Neural cell (in vitro differentiated cells): ENCODE measurements at regions not wholly inside any gene's neighbourhood (a gene's known extent, or its start where the extent isn't known, plus 50 kb on each side); places are given as distances from the start of the nearest gene placed in this dataset.

Experiments
- H2AFZ ChIP-seq: fragments of 200-600, 300-800 bp; sonication (generic), shearing (Covaris generic); 2 replicates; pipeline ENCODE4 v1.6.0; 2014; ENCODE audit warnings: low read depth, mild to moderate bottlenecking, antibody characterized with exemption, low read length, moderate library complexity
- H3F3A ChIP-seq: fragments of 200-600 bp; shearing (Covaris generic); 2 replicates; pipeline ENCODE4 v1.6.1; 2016; ENCODE audit warnings: mild to moderate bottlenecking, moderate library complexity, mixed read lengths, antibody characterized with exemption, low read length; ENCODE audit not compliant: insufficient read depth, poor library complexity, severe bottlenecking
- H3K27ac ChIP-seq: fragments of 200-600, 300-800 bp; sonication (generic), shearing (Covaris generic); 2 replicates; pipeline ENCODE4 v1.5.1; 2014; ENCODE audit warnings: mild to moderate bottlenecking, low read length, moderate library complexity
- H3K27me3 ChIP-seq: fragments of 300-800, 200-600 bp; sonication (generic), shearing (Covaris generic); 2 replicates; pipeline ENCODE4 v1.6.0; 2014; ENCODE audit warnings: mild to moderate bottlenecking, low read depth, low read length, moderate library complexity; ENCODE audit not compliant: insufficient read depth
- H3K36me3 ChIP-seq: fragments of 300-800, 200-600 bp; sonication (generic), shearing (Covaris generic); 2 replicates; pipeline ENCODE4 v1.5.1; 2014; ENCODE audit warnings: mild to moderate bottlenecking, antibody characterized with exemption, low read length, moderate library complexity; ENCODE audit not compliant: insufficient read depth
- H3K4me2 ChIP-seq: fragments of 300-800, 200-600 bp; sonication (generic), shearing (Covaris generic); 2 replicates; pipeline ENCODE4 v1.6.0; 2014; ENCODE audit warnings: mild to moderate bottlenecking, low read length
- H3K4me3 ChIP-seq: fragments of 300-800, 200-600 bp; sonication (generic), shearing (Covaris generic); 2 replicates; pipeline ENCODE4 v1.5.1; 2014; ENCODE audit warnings: mild to moderate bottlenecking, low read length, moderate library complexity
- H3K79me2 ChIP-seq: fragments of 200-600 bp; shearing (Covaris generic); replicated peaks from 2 replicates; pipeline ENCODE4 v1.6.0; 2014; ENCODE audit warnings: mild to moderate bottlenecking, low read length, moderate library complexity; ENCODE audit not compliant: insufficient read depth
- H3K9ac ChIP-seq: fragments of 300-800, 200-600 bp; sonication (generic), shearing (Covaris generic); 2 replicates; pipeline ENCODE4 v1.6.1; 2016; ENCODE audit warnings: mild to moderate bottlenecking, low read length, mixed read lengths
- H3K9me2 ChIP-seq: fragments of 200-600 bp; shearing (Covaris generic); 2 replicates; pipeline ENCODE4 v1.6.1; 2016; ENCODE audit warnings: mild to moderate bottlenecking, low read length, mixed read lengths; ENCODE audit not compliant: insufficient read depth
- H3K9me3 ChIP-seq: fragments of 200-600, 300-800 bp; sonication (generic), shearing (Covaris generic); 2 replicates; pipeline ENCODE4 v1.6.1; 2016; ENCODE audit warnings: mild to moderate bottlenecking, mixed run types, low read length, moderate library complexity, mixed read lengths
- H4K20me1 ChIP-seq: fragments of 200-600 bp; shearing (Covaris generic); 2 replicates; pipeline ENCODE4 v1.6.1; 2016; ENCODE audit warnings: mild to moderate bottlenecking, mixed run types; ENCODE audit not compliant: insufficient read depth
- CTCF ChIP-seq: fragments of 450-650 bp; IDR thresholded peaks from 2 replicates; pipeline ENCODE4 v1.5.1; 2014; ENCODE audit warnings: antibody characterized with exemption, mild to moderate bottlenecking, moderate library complexity; ENCODE audit not compliant: poor library complexity, severe bottlenecking
- EP300 ChIP-seq: fragments of 450-650 bp; conservative IDR thresholded peaks from 2 replicates; pipeline ENCODE4 v1.6.1; 2014; ENCODE audit warnings: antibody characterized with exemption, mild to moderate bottlenecking, moderate library complexity; ENCODE audit not compliant: poor library complexity, severe bottlenecking
- EZH2 ChIP-seq: fragments of 200-600, 300-800 bp; shearing (Covaris generic), sonication (generic); IDR thresholded peaks from 2 replicates; pipeline ENCODE4 v1.6.1; 2014; ENCODE audit warnings: antibody characterized with exemption, low read length, borderline replicate concordance, mild to moderate bottlenecking; ENCODE audit not compliant: insufficient read depth, poor library complexity, severe bottlenecking
- MXI1 ChIP-seq: fragments of 450-650 bp; conservative IDR thresholded peaks from 2 replicates; pipeline ENCODE4 v1.6.1; 2014; ENCODE audit warnings: antibody characterized with exemption, mild to moderate bottlenecking; ENCODE audit not compliant: poor library complexity, severe bottlenecking
- POLR2AphosphoS5 ChIP-seq: IDR thresholded peaks from 2 replicates; pipeline ENCODE4 v1.6.1; 2012
- RAD21 ChIP-seq: fragments of 450-650 bp; conservative IDR thresholded peaks from 2 replicates; pipeline ENCODE4 v1.6.1; 2014; ENCODE audit warnings: antibody characterized with exemption, mild to moderate bottlenecking, moderate library complexity
- SMC3 ChIP-seq: fragments of 450-650 bp; conservative IDR thresholded peaks from 2 replicates; pipeline ENCODE4 v1.6.1; 2014; ENCODE audit warnings: antibody characterized with exemption, mild to moderate bottlenecking, moderate library complexity; ENCODE audit not compliant: poor library complexity
- TAF1 ChIP-seq: IDR thresholded peaks from 2 replicates; pipeline ENCODE4 v1.6.1; 2012; ENCODE audit warnings: low read depth
- TF ChIP-seq, protein P1 (sequence below): IDR thresholded peaks from 2 replicates; pipeline ENCODE4 v1.6.1; 2012; ENCODE audit warnings: borderline replicate concordance

- H3K9me2 ChIP-seq, result no peaks in the 10 kb centered on the region
- H3K4me2 ChIP-seq, result no peak overlapping the region
- H3K4me3 ChIP-seq, result no peak overlapping the region
- H3K36me3 ChIP-seq, result no peaks in the 10 kb centered on the region
- H3K9ac ChIP-seq, result no peak overlapping the region
- H3K79me2 ChIP-seq, result no peaks in the 10 kb centered on the region
- H2AFZ ChIP-seq, result no peak overlapping the region
- H4K20me1 ChIP-seq, result no peaks in the 10 kb centered on the region
- no peaks in the 10 kb centered on the region for H3F3A ChIP-seq
- TF ChIP-seq RAD21 (no peak), EZH2 (no peak), SMC3 (no peak)
- H3K9me3 ChIP-seq, result no peaks in the 10 kb centered on the region
- H3K27ac ChIP-seq, result no peak overlapping the region
- H3K27me3 ChIP-seq, result peaks cover 11% of the 10 kb centered on the region
Observed at GRCh38 chr16:26772503-26772902, 294.2 kb upstream of the C16orf82 start.

DNA sequence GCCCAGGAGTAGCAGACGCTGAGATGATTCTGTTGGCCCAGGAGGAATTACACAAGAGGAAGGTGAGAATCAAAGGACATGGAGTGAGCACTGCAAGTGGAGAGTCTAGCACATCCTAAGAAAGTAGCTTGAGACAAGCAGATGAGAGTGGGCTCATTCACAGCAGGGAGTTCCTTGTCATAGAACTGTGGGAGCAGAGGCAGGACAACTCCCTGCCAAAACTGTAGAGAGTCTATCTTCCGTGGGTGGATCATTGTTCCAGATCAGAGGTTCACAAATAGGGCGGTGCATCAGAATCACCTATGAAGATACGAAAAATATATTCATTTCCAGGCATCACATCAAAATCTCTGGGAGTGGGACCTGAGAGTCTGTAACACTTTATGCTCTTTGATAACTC, 288.9 kb upstream of the C16orf82 start:
- H3K9me3 ChIP-seq, result no peaks in the 10 kb centered on the region
- H3K27me3 ChIP-seq, result no peaks in the 10 kb centered on the region
- H3K4me3 ChIP-seq, result no peak overlapping the region
- H3K79me2 ChIP-seq, result no peaks in the 10 kb centered on the region
- no peaks in the 10 kb centered on the region for H3F3A ChIP-seq
- H3K4me2 ChIP-seq, result no peak overlapping the region
- no peak overlapping the region for H3K27ac ChIP-seq
- H3K9me2 ChIP-seq, result no peaks in the 10 kb centered on the region
- TF ChIP-seq SMC3 (no peak), RAD21 (no peak), POLR2AphosphoS5 (no peak), MXI1 (no peak), TAF1 (no peak), EZH2 (no peak), EP300 (no peak)
- TF ChIP-seq, protein P1, sequence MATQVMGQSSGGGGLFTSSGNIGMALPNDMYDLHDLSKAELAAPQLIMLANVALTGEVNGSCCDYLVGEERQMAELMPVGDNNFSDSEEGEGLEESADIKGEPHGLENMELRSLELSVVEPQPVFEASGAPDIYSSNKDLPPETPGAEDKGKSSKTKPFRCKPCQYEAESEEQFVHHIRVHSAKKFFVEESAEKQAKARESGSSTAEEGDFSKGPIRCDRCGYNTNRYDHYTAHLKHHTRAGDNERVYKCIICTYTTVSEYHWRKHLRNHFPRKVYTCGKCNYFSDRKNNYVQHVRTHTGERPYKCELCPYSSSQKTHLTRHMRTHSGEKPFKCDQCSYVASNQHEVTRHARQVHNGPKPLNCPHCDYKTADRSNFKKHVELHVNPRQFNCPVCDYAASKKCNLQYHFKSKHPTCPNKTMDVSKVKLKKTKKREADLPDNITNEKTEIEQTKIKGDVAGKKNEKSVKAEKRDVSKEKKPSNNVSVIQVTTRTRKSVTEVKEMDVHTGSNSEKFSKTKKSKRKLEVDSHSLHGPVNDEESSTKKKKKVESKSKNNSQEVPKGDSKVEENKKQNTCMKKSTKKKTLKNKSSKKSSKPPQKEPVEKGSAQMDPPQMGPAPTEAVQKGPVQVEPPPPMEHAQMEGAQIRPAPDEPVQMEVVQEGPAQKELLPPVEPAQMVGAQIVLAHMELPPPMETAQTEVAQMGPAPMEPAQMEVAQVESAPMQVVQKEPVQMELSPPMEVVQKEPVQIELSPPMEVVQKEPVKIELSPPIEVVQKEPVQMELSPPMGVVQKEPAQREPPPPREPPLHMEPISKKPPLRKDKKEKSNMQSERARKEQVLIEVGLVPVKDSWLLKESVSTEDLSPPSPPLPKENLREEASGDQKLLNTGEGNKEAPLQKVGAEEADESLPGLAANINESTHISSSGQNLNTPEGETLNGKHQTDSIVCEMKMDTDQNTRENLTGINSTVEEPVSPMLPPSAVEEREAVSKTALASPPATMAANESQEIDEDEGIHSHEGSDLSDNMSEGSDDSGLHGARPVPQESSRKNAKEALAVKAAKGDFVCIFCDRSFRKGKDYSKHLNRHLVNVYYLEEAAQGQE, result no peak
- no peaks in the 10 kb centered on the region for H3K36me3 ChIP-seq
- no peak overlapping the region for H2AFZ ChIP-seq
- no peak overlapping the region for H3K9ac ChIP-seq
- H4K20me1 ChIP-seq, result no peaks in the 10 kb centered on the region

- Histone ChIP-seq H2AFZ (no peak overlapping the region), H3K4me2 (no peak overlapping the region), H3K27ac (no peak overlapping the region), H3K9ac (no peak overlapping the region), H3K4me3 (no peak overlapping the region), H3K27me3 (no peaks in the 10 kb centered on the region), H3K9me2 (no peaks in the 10 kb centered on the region), H4K20me1 (no peaks in the 10 kb centered on the region), H3K79me2 (no peaks in the 10 kb centered on the region), H3K9me3 (no peaks in the 10 kb centered on the region), H3K36me3 (no peaks in the 10 kb centered on the region), H3F3A (no peaks in the 10 kb centered on the region)
- TF ChIP-seq, protein P1, result no peak
- no peak for TF ChIP-seq EP300
- TF ChIP-seq TAF1, result no peak
- no peak for TF ChIP-seq RAD21
- no peak for TF ChIP-seq MXI1
- TF ChIP-seq EZH2, result no peak
- TF ChIP-seq SMC3, result no peak
- TF ChIP-seq POLR2AphosphoS5, result no peak
- TF ChIP-seq CTCF, result no peak
Observed at GRCh38 chr16:26787924-26788323, 278.8 kb upstream of the C16orf82 start.
